ENCODE measurements at regions not wholly inside any gene's neighbourhood (a gene's known extent, or its start where the extent isn't known, plus 50 kb on each side); places are given as distances from the start of the nearest gene placed in this dataset.

DNA sequence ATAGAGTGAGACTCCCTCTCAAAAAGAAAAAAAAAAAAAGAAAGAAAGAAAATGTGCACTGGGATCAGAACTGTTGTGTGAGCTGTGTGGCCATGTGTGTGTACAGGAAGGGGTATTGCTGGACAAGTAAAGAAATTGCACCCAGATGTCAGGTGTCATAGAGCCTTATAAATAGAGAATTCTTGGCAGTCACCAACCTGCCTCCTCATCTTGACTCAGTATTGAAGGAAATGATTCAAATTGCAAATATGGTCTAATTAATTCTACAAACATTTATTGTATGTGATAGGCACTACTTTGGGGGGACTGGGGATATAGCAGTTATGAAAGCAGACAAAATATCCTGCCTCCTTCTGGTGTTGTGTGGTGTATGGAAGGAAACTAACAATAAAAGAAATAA, 243.8 kb upstream of the TTC14 start:
- TF ChIP-seq, protein P1, sequence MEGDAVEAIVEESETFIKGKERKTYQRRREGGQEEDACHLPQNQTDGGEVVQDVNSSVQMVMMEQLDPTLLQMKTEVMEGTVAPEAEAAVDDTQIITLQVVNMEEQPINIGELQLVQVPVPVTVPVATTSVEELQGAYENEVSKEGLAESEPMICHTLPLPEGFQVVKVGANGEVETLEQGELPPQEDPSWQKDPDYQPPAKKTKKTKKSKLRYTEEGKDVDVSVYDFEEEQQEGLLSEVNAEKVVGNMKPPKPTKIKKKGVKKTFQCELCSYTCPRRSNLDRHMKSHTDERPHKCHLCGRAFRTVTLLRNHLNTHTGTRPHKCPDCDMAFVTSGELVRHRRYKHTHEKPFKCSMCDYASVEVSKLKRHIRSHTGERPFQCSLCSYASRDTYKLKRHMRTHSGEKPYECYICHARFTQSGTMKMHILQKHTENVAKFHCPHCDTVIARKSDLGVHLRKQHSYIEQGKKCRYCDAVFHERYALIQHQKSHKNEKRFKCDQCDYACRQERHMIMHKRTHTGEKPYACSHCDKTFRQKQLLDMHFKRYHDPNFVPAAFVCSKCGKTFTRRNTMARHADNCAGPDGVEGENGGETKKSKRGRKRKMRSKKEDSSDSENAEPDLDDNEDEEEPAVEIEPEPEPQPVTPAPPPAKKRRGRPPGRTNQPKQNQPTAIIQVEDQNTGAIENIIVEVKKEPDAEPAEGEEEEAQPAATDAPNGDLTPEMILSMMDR (conservative IDR thresholded peaks at IDR 0.05 in 1 of 2, IDR thresholded peaks at IDR 0.05 in 1 of 2; ENCODE audit: low read depth in 1 of 2, low read length in 2 of 2): no peak
- no peak for TF ChIP-seq EZH2 (IDR thresholded peaks at IDR 0.05; ENCODE audit: low read length, missing control alignments)

Data from fibroblast of lung (primary cell).